SK-N-SH treated with all-trans-retinoic acid at 6 μM for 48 hours (cell line): ENCODE measurements at regions not wholly inside any gene's neighbourhood (a gene's known extent, or its start where the extent isn't known, plus 50 kb on each side); places are given as distances from the start of the nearest gene placed in this dataset.

Experiments used
- ATAC-seq: fragments of 200-7000 bp; cut with Tn5 transposase; 3 replicates; pipeline ENCODE4 v1.9.1; 2020; ENCODE audit warnings: mild to moderate bottlenecking, moderate library complexity
- ARNTL ChIP-seq: fragments of 450-650 bp; formaldehyde crosslinking; IDR thresholded peaks from 2 replicates; pipeline ENCODE4 v1.5.0; 2020; ENCODE audit warnings: low read depth, mild to moderate bottlenecking, moderate library complexity, borderline replicate concordance
- BACH2 ChIP-seq: fragments of 250-450 bp; sonication (Bioruptor Pico); IDR thresholded peaks from 2 replicates; pipeline ENCODE4 v1.9.0; 2021; ENCODE audit warnings: mild to moderate bottlenecking, borderline replicate concordance
- CSDC2 ChIP-seq: fragments of 250-450 bp; sonication (Bioruptor Pico); IDR thresholded peaks from 2 replicates; pipeline ENCODE4 v1.5.0; 2020; ENCODE audit warnings: mild to moderate bottlenecking, moderate library complexity
- ESRRG ChIP-seq: fragments of 250-450 bp; sonication (Bioruptor Pico); IDR thresholded peaks from 2 replicates; pipeline ENCODE4 v1.6.1; 2021; ENCODE audit warnings: mild to moderate bottlenecking
- GLIS3 ChIP-seq: fragments of 250-450 bp; sonication (Bioruptor Pico); IDR thresholded peaks from 2 replicates; pipeline ENCODE4 v1.5.0; 2020; ENCODE audit warnings: mild to moderate bottlenecking, moderate library complexity
- ISL1 ChIP-seq: fragments of 250-450 bp; sonication (Bioruptor Pico); IDR thresholded peaks from 2 replicates; pipeline ENCODE4 v2.1.2; 2022; ENCODE audit warnings: mild to moderate bottlenecking, moderate library complexity
- OSR1 ChIP-seq: fragments of 250-450 bp; sonication (Bioruptor Pico); IDR thresholded peaks from 2 replicates; pipeline ENCODE4 v1.8.0; 2022; ENCODE audit warnings: moderate library complexity, mild to moderate bottlenecking, inconsistent platforms
- PPARA ChIP-seq: fragments of 250-450 bp; sonication (Bioruptor Pico); IDR thresholded peaks from 2 replicates; pipeline ENCODE4 v1.5.0; 2020; ENCODE audit warnings: mild to moderate bottlenecking, borderline replicate concordance
- RARB ChIP-seq: fragments of 250-450 bp; sonication (Bioruptor Pico); IDR thresholded peaks from 2 replicates; pipeline ENCODE4 v1.8.0; 2021; ENCODE audit warnings: mild to moderate bottlenecking, moderate library complexity
- SNAI2 ChIP-seq: fragments of 250-450 bp; sonication (Bioruptor Pico); IDR thresholded peaks from 2 replicates; pipeline ENCODE4 v1.5.0; 2020; ENCODE audit warnings: mild to moderate bottlenecking, moderate library complexity
- TCF4 ChIP-seq: fragments of 250-450 bp; sonication (Bioruptor Pico); IDR thresholded peaks from 2 replicates; pipeline ENCODE4 v1.8.0; 2021; ENCODE audit warnings: mild to moderate bottlenecking, moderate library complexity, borderline replicate concordance
- TOX ChIP-seq: fragments of 250-450 bp; sonication (Bioruptor Pico); IDR thresholded peaks from 2 replicates; pipeline ENCODE4 v1.8.0; 2021; ENCODE audit warnings: mild to moderate bottlenecking, moderate library complexity, borderline replicate concordance
- ZFP3 ChIP-seq: fragments of 250-450 bp; sonication (Bioruptor Pico); IDR thresholded peaks from 2 replicates; pipeline ENCODE4 v1.5.0; 2020; ENCODE audit warnings: mild to moderate bottlenecking, moderate library complexity
- ZFP30 ChIP-seq: fragments of 450-650 bp; formaldehyde crosslinking; IDR thresholded peaks from 2 replicates; pipeline ENCODE4 v1.5.0; 2022; ENCODE audit warnings: mild to moderate bottlenecking, moderate library complexity
- ZNF565 ChIP-seq: fragments of 450-650 bp; formaldehyde crosslinking; conservative IDR thresholded peaks from 2 replicates; pipeline ENCODE4 v1.5.0; 2020; ENCODE audit warnings: low read depth, mild to moderate bottlenecking, moderate library complexity
- TF ChIP-seq, protein P1 (sequence below): fragments of 250-450 bp; sonication (Bioruptor Pico); IDR thresholded peaks from 2 replicates; pipeline ENCODE4 v1.8.0; 2021; ENCODE audit warnings: low read depth, mild to moderate bottlenecking, moderate library complexity, borderline replicate concordance
- TF ChIP-seq, protein P2 (sequence below): fragments of 250-450 bp; sonication (Bioruptor Pico); IDR thresholded peaks from 2 replicates; pipeline ENCODE4 v1.5.1; 2020; ENCODE audit warnings: low read depth, mild to moderate bottlenecking, moderate library complexity
- TF ChIP-seq, protein P3 (sequence below): fragments of 250-450 bp; sonication (Bioruptor Pico); IDR thresholded peaks from 2 replicates; pipeline ENCODE4 v1.5.0; 2020; ENCODE audit warnings: mild to moderate bottlenecking, moderate library complexity
- TF ChIP-seq, protein P4 (sequence below): fragments of 250-450 bp; sonication (Bioruptor Pico); IDR thresholded peaks from 2 replicates; pipeline ENCODE4 v1.8.0; 2020; ENCODE audit warnings: mild to moderate bottlenecking, moderate library complexity, borderline replicate concordance
- TF ChIP-seq, protein P5 (sequence below): fragments of 250-450 bp; sonication (Bioruptor Pico); IDR thresholded peaks from 2 replicates; pipeline ENCODE4 v1.5.1; 2021; ENCODE audit warnings: mild to moderate bottlenecking, moderate library complexity

DNA sequence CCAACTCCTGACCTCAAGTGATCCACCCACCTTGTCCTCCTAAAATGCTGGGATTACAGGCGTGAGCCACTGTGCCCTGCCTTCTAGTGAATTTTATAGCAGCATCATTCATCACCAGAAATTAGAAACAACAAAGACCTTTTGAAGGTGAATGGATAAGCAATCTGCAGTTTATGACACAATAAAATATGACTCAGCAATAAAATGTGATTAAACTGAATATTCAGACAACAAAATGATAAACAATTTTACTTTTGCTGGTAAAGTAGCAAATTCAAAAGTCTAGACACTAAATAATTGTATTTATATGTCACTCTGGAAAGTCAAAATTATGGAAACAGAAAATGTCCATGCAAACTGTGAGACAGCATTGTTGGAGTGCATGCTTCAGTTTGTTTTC lies 656.6 kb downstream of the CBLN2 start:
- no peak for TF ChIP-seq ZNF565 (CRISPR knock-in tag)
- ATAC-seq, result no peak

DNA sequence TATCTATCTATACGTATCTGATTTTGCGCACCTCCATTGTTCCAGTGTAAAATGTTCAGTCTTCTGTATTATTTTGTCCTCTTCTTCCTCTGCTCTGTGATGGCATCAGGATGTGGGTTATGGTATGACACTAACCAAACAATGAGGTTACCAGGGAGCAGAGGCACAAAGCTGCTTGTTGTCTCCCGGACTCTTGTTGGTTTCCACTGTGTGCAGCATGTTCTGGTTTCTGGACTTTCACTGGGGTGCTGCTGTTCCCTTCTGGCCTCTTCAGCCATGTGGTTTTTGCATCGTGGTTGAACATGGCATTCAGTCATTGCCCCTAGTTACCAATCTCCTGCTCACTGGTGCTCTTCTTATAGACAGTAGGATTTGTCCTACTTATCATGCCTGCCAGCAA lies 665.9 kb downstream of the CBLN2 start:
- TF ChIP-seq ESRRG (CRISPR knock-in tag) (no peak), SNAI2 (CRISPR knock-in tag) (no peak), ARNTL (CRISPR knock-in tag) (no peak), OSR1 (no peak), PPARA (CRISPR knock-in tag) (no peak), TCF4 (CRISPR knock-in tag) (no peak), ISL1 (no peak)
- TF ChIP-seq, protein P1, sequence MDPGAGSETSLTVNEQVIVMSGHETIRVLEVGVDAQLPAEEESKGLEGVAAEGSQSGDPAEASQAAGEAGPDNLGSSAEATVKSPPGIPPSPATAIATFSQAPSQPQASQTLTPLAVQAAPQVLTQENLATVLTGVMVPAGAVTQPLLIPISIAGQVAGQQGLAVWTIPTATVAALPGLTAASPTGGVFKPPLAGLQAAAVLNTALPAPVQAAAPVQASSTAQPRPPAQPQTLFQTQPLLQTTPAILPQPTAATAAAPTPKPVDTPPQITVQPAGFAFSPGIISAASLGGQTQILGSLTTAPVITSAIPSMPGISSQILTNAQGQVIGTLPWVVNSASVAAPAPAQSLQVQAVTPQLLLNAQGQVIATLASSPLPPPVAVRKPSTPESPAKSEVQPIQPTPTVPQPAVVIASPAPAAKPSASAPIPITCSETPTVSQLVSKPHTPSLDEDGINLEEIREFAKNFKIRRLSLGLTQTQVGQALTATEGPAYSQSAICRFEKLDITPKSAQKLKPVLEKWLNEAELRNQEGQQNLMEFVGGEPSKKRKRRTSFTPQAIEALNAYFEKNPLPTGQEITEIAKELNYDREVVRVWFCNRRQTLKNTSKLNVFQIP (CRISPR knock-in tag), result no peak
- TF ChIP-seq, protein P2, sequence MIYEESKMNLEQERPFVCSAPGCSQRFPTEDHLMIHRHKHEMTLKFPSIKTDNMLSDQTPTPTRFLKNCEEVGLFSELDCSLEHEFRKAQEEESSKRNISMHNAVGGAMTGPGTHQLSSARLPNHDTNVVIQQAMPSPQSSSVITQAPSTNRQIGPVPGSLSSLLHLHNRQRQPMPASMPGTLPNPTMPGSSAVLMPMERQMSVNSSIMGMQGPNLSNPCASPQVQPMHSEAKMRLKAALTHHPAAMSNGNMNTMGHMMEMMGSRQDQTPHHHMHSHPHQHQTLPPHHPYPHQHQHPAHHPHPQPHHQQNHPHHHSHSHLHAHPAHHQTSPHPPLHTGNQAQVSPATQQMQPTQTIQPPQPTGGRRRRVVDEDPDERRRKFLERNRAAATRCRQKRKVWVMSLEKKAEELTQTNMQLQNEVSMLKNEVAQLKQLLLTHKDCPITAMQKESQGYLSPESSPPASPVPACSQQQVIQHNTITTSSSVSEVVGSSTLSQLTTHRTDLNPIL, result no peak
- TF ChIP-seq, protein P3, sequence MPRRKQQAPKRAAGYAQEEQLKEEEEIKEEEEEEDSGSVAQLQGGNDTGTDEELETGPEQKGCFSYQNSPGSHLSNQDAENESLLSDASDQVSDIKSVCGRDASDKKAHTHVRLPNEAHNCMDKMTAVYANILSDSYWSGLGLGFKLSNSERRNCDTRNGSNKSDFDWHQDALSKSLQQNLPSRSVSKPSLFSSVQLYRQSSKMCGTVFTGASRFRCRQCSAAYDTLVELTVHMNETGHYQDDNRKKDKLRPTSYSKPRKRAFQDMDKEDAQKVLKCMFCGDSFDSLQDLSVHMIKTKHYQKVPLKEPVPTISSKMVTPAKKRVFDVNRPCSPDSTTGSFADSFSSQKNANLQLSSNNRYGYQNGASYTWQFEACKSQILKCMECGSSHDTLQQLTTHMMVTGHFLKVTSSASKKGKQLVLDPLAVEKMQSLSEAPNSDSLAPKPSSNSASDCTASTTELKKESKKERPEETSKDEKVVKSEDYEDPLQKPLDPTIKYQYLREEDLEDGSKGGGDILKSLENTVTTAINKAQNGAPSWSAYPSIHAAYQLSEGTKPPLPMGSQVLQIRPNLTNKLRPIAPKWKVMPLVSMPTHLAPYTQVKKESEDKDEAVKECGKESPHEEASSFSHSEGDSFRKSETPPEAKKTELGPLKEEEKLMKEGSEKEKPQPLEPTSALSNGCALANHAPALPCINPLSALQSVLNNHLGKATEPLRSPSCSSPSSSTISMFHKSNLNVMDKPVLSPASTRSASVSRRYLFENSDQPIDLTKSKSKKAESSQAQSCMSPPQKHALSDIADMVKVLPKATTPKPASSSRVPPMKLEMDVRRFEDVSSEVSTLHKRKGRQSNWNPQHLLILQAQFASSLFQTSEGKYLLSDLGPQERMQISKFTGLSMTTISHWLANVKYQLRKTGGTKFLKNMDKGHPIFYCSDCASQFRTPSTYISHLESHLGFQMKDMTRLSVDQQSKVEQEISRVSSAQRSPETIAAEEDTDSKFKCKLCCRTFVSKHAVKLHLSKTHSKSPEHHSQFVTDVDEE (CRISPR knock-in tag), result no peak

DNA sequence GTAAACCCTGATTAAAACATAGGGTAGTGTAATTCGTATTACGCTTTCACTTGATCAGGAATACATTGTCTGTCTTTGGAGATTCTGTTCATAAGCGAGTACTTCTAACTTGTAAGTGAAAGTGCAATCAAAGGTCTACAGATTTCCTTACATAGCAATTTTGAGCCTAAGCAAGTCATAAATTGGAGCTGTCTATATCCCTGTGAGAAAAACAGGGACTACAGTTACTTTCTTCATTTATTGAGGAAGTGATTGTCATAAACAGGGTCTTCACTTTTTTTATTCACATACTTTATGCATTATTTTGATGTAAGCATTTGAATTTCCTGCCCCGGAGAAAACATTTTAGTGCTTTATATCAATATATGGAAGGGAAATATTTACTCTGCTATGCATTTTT lies 670.4 kb downstream of the CBLN2 start:
- no peak for ATAC-seq
- TF ChIP-seq BACH2 (CRISPR knock-in tag) (no peak), PPARA (CRISPR knock-in tag) (no peak), OSR1 (no peak), ESRRG (CRISPR knock-in tag) (no peak), GLIS3 (CRISPR knock-in tag) (no peak), ZFP3 (no peak), RARB (CRISPR knock-in tag) (no peak), TOX (no peak), TCF4 (CRISPR knock-in tag) (no peak), CSDC2 (CRISPR knock-in tag) (no peak), ARNTL (CRISPR knock-in tag) (no peak), ZNF565 (CRISPR knock-in tag) (no peak), SNAI2 (CRISPR knock-in tag) (no peak), ISL1 (no peak), ZFP30 (no peak)
- TF ChIP-seq, protein P4, sequence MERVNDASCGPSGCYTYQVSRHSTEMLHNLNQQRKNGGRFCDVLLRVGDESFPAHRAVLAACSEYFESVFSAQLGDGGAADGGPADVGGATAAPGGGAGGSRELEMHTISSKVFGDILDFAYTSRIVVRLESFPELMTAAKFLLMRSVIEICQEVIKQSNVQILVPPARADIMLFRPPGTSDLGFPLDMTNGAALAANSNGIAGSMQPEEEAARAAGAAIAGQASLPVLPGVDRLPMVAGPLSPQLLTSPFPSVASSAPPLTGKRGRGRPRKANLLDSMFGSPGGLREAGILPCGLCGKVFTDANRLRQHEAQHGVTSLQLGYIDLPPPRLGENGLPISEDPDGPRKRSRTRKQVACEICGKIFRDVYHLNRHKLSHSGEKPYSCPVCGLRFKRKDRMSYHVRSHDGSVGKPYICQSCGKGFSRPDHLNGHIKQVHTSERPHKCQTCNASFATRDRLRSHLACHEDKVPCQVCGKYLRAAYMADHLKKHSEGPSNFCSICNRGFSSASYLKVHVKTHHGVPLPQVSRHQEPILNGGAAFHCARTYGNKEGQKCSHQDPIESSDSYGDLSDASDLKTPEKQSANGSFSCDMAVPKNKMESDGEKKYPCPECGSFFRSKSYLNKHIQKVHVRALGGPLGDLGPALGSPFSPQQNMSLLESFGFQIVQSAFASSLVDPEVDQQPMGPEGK (CRISPR knock-in tag), result no peak
- TF ChIP-seq, protein P2, result no peak
- TF ChIP-seq, protein P1 (CRISPR knock-in tag), result no peak
- TF ChIP-seq, protein P5, sequence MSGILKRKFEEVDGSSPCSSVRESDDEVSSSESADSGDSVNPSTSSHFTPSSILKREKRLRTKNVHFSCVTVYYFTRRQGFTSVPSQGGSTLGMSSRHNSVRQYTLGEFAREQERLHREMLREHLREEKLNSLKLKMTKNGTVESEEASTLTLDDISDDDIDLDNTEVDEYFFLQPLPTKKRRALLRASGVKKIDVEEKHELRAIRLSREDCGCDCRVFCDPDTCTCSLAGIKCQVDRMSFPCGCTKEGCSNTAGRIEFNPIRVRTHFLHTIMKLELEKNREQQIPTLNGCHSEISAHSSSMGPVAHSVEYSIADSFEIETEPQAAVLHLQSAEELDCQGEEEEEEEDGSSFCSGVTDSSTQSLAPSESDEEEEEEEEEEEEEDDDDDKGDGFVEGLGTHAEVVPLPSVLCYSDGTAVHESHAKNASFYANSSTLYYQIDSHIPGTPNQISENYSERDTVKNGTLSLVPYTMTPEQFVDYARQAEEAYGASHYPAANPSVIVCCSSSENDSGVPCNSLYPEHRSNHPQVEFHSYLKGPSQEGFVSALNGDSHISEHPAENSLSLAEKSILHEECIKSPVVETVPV (CRISPR knock-in tag), result no peak
- TF ChIP-seq, protein P3 (CRISPR knock-in tag), result no peak

More for the DNA sequence above, 665.9 kb downstream of the CBLN2 start:
- ATAC-seq, result no peak
